Thyroid gland (tissue), 4 donors: ENCODE measurements at regions not wholly inside any gene's neighbourhood (a gene's known extent, or its start where the extent isn't known, plus 50 kb on each side); places are given as distances from the start of the nearest gene placed in this dataset.

Experiments used
- POLR2A ChIP-seq, 2 donors: fragments of 450-650 bp; IDR thresholded peaks; one replicate each; pipeline ENCODE4 v1.6.1; 2017; ENCODE audit warnings: antibody characterized with exemption in 2 of 2, mild to moderate bottlenecking in 2 of 2, moderate library complexity in 1 of 2
- TF ChIP-seq, protein P1 (sequence below), 6 experiments: fragments of 200-600 bp in 3 of 6; fragments of 450-650 bp in 3 of 6; sonication (generic) in 3 of 6; IDR thresholded peaks; one replicate each; pipeline ENCODE4 v1.5.1; 2016 to 2019; ENCODE audit warnings: antibody characterized with exemption in 6 of 6, mild to moderate bottlenecking in 2 of 6, inconsistent platforms in 1 of 6, moderate library complexity in 1 of 6

DNA sequence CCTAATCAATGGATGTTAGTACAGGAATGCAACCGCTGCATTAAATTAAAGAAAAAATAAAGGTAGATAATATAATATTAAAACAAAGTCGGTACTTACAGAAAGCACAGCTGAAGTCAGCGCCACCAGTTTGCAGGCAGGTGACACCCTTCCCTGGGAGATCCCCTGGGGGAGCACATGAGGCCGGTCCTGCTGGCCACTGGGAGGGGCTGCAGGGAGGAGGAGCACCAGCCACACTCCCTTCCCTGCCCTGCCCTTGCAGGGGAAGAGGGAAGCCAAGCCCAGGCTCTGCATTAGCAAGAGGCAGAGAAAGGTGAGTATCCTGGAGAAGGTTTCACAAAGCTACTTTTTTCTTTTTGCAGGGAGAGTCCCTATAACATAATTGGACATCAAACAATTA lies 507.0 kb downstream of the AJAP1 start:
- TF ChIP-seq POLR2A (IDR thresholded peaks at IDR 0.05) = no peak
- TF ChIP-seq, protein P1, sequence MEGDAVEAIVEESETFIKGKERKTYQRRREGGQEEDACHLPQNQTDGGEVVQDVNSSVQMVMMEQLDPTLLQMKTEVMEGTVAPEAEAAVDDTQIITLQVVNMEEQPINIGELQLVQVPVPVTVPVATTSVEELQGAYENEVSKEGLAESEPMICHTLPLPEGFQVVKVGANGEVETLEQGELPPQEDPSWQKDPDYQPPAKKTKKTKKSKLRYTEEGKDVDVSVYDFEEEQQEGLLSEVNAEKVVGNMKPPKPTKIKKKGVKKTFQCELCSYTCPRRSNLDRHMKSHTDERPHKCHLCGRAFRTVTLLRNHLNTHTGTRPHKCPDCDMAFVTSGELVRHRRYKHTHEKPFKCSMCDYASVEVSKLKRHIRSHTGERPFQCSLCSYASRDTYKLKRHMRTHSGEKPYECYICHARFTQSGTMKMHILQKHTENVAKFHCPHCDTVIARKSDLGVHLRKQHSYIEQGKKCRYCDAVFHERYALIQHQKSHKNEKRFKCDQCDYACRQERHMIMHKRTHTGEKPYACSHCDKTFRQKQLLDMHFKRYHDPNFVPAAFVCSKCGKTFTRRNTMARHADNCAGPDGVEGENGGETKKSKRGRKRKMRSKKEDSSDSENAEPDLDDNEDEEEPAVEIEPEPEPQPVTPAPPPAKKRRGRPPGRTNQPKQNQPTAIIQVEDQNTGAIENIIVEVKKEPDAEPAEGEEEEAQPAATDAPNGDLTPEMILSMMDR (IDR thresholded peaks at IDR 0.05) = no peak
